HEK293T (cell line): ENCODE measurements at regions not wholly inside any gene's neighbourhood (a gene's known extent, or its start where the extent isn't known, plus 50 kb on each side); places are given as distances from the start of the nearest gene placed in this dataset.

Experiments
- CTCF ChIA-PET: fragments of 350-600 bp; formaldehyde crosslinking; extraction: SDS; loops from one replicate; lab custom pipeline; 2021; ENCODE audit warnings: antibody characterized with exemption, inconsistent platforms; lab: Yijun Ruan, JAX
- POLR2A ChIA-PET: fragments of 350-600 bp; formaldehyde crosslinking; extraction: SDS; loops from one replicate; lab custom pipeline; 2020; ENCODE audit warnings: antibody characterized with exemption, inconsistent platforms; lab: Yijun Ruan, JAX
- DNase-seq: peaks from one replicate; pipeline ENCODE4 v3.0.0; 2012; ENCODE audit warnings: mixed read lengths; ENCODE audit errors: extremely low spot score
- ARNT ChIP-seq: fragments of 450-650 bp; IDR thresholded peaks from 2 replicates; pipeline ENCODE4 v1.6.1; 2017; ENCODE audit warnings: mild to moderate bottlenecking
- BHLHE40 ChIP-seq: fragments of 450-650 bp; IDR thresholded peaks from 2 replicates; pipeline ENCODE4 v1.6.1; 2016; ENCODE audit warnings: mild to moderate bottlenecking, moderate library complexity, borderline replicate concordance
- CTBP1 ChIP-seq: fragments of 450-650 bp; IDR thresholded peaks from 2 replicates; pipeline ENCODE4 v1.6.1; 2016; ENCODE audit warnings: borderline replicate concordance
- ELF4 ChIP-seq: fragments of 450-650 bp; IDR thresholded peaks from 2 replicates; pipeline ENCODE4 v1.6.1; 2017; ENCODE audit warnings: antibody characterized with exemption
- FOXA1 ChIP-seq: fragments of 450-650 bp; IDR thresholded peaks from 2 replicates; pipeline ENCODE4 v1.6.1; 2016; ENCODE audit warnings: mild to moderate bottlenecking
- FOXK2 ChIP-seq: fragments of 450-650 bp; IDR thresholded peaks from 2 replicates; pipeline ENCODE4 v1.6.1; 2016; ENCODE audit warnings: mild to moderate bottlenecking
- FOXM1 ChIP-seq: fragments of 450-650 bp; IDR thresholded peaks from 2 replicates; pipeline ENCODE4 v1.6.1; 2017; ENCODE audit warnings: mild to moderate bottlenecking, borderline replicate concordance
- HDGF ChIP-seq: fragments of 450-650 bp; IDR thresholded peaks from 2 replicates; pipeline ENCODE4 v1.6.1; 2017; ENCODE audit warnings: antibody characterized with exemption, borderline replicate concordance
- L3MBTL2 ChIP-seq: fragments of 450-650 bp; conservative IDR thresholded peaks from 2 replicates; pipeline ENCODE4 v1.6.1; 2016; ENCODE audit warnings: mild to moderate bottlenecking
- LEF1 ChIP-seq: fragments of 450-650 bp; IDR thresholded peaks from 2 replicates; pipeline ENCODE4 v1.6.1; 2017; ENCODE audit warnings: mild to moderate bottlenecking, borderline replicate concordance
- NFRKB ChIP-seq: fragments of 450-650 bp; IDR thresholded peaks from 2 replicates; pipeline ENCODE4 v1.6.1; 2016; ENCODE audit warnings: mild to moderate bottlenecking, moderate library complexity
- PKNOX1 ChIP-seq: fragments of 450-650 bp; IDR thresholded peaks from 2 replicates; pipeline ENCODE4 v1.6.1; 2016
- SP1 ChIP-seq: fragments of 450-650 bp; IDR thresholded peaks from 2 replicates; pipeline ENCODE4 v1.6.1; 2017
- SUZ12 ChIP-seq: fragments of 450-650 bp; IDR thresholded peaks from 2 replicates; pipeline ENCODE4 v1.6.1; 2016; ENCODE audit warnings: mild to moderate bottlenecking
- TARDBP ChIP-seq: fragments of 450-650 bp; IDR thresholded peaks from 2 replicates; pipeline ENCODE4 v1.6.1; 2016
- ZNF384 ChIP-seq: fragments of 450-650 bp; IDR thresholded peaks from 2 replicates; pipeline ENCODE4 v1.6.1; 2016

- ChIA-PET POLR2A (no interaction called here), CTCF (no interaction called here)
- no peak for DNase-seq
- no peak for TF ChIP-seq ELF4
- TF ChIP-seq TARDBP, result no peak
- TF ChIP-seq LEF1, result no peak
These were observed 780.6 kb downstream of the FAM133A start for GRCh38 chrX:94454606-94455005.

- no peak for DNase-seq
- TF ChIP-seq HDGF (no peak), PKNOX1 (no peak), FOXA1 (no peak), TARDBP (no peak), BHLHE40 (no peak), FOXK2 (no peak), SP1 (no peak), LEF1 (no peak), SUZ12 (no peak), ARNT (no peak), NFRKB (no peak), ELF4 (no peak), L3MBTL2 (no peak), FOXM1 (no peak), CTBP1 (no peak), ZNF384 (no peak)
- ChIA-PET POLR2A (no interaction called here), CTCF (no interaction called here)
These were observed 781.8 kb downstream of the FAM133A start for GRCh38 chrX:94455782-94456181.

- ChIA-PET POLR2A (no interaction called here), CTCF (no interaction called here)
- TF ChIP-seq ARNT, result no peak
- TF ChIP-seq FOXA1, result no peak
- no peak for TF ChIP-seq SP1
- TF ChIP-seq TARDBP, result no peak
- TF ChIP-seq SUZ12, result no peak
- TF ChIP-seq FOXM1, result no peak
- TF ChIP-seq ZNF384, result no peak
- TF ChIP-seq ELF4, result no peak
- no peak for TF ChIP-seq NFRKB
- no peak for TF ChIP-seq PKNOX1
- TF ChIP-seq L3MBTL2, result no peak
- TF ChIP-seq BHLHE40, result no peak
- TF ChIP-seq FOXK2, result no peak
- DNase-seq, result no peak
These were observed 818.5 kb downstream of the FAM133A start for GRCh38 chrX:94492541-94492940.

GRCh38 chrX:94493405-94493804 lies 819.4 kb downstream of the FAM133A start:
- no peak for DNase-seq
- ChIA-PET CTCF (no interaction called here), POLR2A (no interaction called here)
- no peak for TF ChIP-seq FOXK2
- TF ChIP-seq NFRKB, result no peak
- TF ChIP-seq SP1, result no peak
- no peak for TF ChIP-seq ZNF384
- TF ChIP-seq L3MBTL2, result no peak
- TF ChIP-seq SUZ12, result no peak
- no peak for TF ChIP-seq PKNOX1
- no peak for TF ChIP-seq ARNT
- no peak for TF ChIP-seq CTBP1
- no peak for TF ChIP-seq LEF1
- TF ChIP-seq FOXM1, result no peak
- TF ChIP-seq TARDBP, result no peak

- TF ChIP-seq HDGF (no peak), TARDBP (no peak), CTBP1 (no peak), L3MBTL2 (no peak), ELF4 (no peak), FOXM1 (no peak), NFRKB (no peak), FOXA1 (no peak), BHLHE40 (no peak), PKNOX1 (no peak), ZNF384 (no peak), ARNT (no peak), LEF1 (no peak), FOXK2 (no peak), SP1 (no peak), SUZ12 (no peak)
- POLR2A ChIA-PET, result no interaction called here
- DNase-seq, result no peak
- CTCF ChIA-PET, result no interaction called here
These were observed 837.6 kb downstream of the FAM133A start for GRCh38 chrX:94511564-94511963.

- POLR2A ChIA-PET, result no interaction called here
- DNase-seq, result no peak
- CTCF ChIA-PET, result no interaction called here
- no peak for TF ChIP-seq ELF4
These were observed 841.0 kb downstream of the FAM133A start for GRCh38 chrX:94515009-94515408.
